GM12875 (cell line): ENCODE measurements at regions not wholly inside any gene's neighbourhood (a gene's known extent, or its start where the extent isn't known, plus 50 kb on each side); places are given as distances from the start of the nearest gene placed in this dataset.

Experiments used
- H3K4me3 ChIP-seq: one replicate; pipeline ENCODE4 v1.5.1; 2011; ENCODE audit warnings: low read depth, low read length, control low read depth
- TF ChIP-seq, protein P1 (sequence below): IDR thresholded peaks from 2 replicates; pipeline ENCODE4 v1.5.1; 2011; ENCODE audit warnings: low read depth, mild to moderate bottlenecking, control low read depth, inconsistent platforms, low read length, moderate library complexity, borderline replicate concordance; ENCODE audit not compliant: insufficient read depth

DNA sequence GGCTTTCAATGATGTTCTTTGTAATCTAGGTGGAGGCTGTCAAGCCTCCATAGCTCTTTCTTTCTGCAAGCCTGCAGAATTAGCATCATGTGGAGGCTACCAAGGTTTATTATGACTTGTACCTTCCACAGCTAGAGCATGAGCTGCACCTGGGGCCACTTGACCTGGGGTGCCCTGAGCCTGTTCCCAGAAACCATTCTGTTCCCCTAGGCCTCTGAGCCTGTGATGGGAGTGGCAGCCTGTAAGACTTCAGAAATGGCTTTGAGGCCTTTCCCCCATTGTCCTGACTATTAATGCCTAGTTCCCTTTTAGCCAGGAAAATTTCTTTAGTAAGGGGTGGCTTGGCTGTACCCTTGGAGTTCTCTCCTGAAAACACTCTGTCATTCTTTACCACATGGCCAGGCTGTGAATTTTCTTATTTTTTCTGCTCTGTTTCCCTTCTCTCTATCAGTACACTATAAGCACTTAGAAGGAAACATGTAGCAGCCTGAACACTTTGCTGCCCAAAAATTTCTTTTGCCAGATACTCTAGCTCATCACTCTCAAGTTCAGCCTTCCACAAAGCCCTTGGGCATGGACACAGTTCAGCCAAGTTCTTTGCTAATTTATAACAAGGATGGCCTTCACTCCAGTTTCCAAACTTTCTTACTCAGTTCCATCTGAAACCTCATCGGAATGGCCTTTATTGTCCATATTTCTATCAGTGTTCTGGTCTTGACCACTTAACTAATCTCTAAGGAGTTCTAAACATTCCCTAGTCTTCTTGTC is 61.4 kb upstream of the NR3C1 start:
- no peak overlapping the region for H3K4me3 ChIP-seq
- TF ChIP-seq, protein P1, sequence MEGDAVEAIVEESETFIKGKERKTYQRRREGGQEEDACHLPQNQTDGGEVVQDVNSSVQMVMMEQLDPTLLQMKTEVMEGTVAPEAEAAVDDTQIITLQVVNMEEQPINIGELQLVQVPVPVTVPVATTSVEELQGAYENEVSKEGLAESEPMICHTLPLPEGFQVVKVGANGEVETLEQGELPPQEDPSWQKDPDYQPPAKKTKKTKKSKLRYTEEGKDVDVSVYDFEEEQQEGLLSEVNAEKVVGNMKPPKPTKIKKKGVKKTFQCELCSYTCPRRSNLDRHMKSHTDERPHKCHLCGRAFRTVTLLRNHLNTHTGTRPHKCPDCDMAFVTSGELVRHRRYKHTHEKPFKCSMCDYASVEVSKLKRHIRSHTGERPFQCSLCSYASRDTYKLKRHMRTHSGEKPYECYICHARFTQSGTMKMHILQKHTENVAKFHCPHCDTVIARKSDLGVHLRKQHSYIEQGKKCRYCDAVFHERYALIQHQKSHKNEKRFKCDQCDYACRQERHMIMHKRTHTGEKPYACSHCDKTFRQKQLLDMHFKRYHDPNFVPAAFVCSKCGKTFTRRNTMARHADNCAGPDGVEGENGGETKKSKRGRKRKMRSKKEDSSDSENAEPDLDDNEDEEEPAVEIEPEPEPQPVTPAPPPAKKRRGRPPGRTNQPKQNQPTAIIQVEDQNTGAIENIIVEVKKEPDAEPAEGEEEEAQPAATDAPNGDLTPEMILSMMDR, result no peak

DNA sequence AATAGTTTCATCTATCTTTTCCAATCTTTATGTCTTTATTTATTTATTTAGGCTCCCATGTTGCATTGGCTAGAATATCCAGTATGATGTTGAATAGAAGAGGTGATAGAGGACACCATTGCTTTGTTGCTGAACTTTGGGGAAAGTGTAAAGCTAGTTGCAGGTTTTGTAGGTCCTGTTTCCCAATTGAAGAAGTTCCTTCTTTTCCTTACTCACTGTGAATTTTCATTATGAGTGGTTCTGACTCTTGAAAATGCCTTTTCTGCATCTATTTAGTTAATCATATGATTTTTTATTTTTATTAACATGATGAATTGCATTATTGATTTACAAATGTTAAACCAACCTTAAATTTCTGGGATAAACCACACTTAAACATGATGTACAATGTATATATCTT is 58.9 kb upstream of the NR3C1 start:
- TF ChIP-seq, protein P1, result no peak
- H3K4me3 ChIP-seq, result no peak overlapping the region

DNA sequence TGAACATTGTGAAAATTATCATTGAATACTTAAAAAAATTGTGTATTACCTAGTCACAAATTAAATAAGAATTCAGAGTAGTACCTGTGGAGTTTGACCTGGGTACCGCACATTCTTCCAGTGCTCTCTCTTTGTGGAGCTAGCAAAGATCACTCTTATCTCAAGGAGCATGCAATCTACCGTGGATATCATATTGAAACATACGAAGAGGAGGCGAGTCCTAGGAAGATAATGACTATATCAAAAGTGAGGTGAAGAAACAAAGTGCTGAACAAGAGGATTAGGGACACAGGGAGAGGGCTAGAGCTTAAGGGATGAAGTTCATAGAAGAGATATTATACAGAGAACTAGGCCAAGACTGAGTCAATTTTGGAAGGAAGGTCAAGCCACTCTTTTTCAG is 55.9 kb upstream of the NR3C1 start:
- no peak overlapping the region for H3K4me3 ChIP-seq
- TF ChIP-seq, protein P1, result no peak

DNA sequence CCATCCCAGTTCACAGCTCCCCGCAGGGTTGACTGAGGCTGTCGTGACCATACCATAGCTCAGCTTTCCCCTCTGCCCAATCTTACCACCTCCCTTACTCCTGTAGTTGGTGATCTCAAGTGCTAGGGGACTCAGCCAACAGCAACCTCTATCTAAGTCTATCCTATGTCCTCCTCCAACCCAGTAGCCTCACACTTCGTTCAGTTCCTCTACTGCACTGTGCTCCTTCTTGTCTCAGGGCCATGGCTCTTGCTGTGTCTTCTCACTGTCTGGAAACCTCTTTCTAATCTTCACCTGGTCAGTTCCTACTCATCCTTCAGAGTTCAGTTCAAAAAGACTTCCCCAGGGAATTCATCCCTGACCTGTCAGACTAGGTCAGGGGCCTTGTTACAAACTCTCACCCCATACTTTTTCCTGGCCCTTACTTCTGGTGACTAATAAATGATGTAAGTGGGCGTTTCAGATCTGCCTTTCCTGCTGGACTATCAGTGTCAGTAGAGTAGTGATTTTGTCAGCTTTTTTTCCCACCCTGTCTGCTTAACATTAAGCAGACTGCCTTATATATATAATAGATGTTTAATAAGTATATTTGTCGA is 53.6 kb upstream of the NR3C1 start:
- no peak overlapping the region for H3K4me3 ChIP-seq
- TF ChIP-seq, protein P1, result no peak

DNA sequence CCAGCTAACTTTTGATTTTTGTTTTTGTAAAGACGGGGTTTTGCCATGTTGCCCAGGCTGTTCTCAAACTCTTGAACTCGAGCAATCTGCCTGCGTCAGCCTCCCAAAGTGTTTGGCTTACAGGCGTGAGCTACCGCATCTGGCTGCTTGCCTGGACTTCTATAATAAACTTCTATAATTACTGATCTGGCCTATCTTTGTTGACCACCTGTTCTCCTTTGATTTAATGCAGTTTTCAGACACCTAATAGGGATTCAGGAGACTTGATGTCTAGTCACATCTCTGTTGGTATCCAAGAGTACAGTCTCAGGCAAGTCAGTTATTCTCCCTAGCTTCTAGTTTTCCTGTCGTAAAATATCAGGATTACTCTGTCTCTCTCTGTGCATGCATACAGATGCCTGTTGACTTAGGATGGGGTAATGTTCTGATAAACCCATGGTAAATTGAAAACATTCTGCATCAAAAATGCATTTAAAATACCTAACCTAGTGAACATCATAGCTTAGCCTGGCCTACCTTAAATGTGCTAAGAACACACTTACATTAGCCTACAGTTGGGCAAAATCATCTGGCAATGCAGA is 51.5 kb upstream of the NR3C1 start:
- no peak overlapping the region for H3K4me3 ChIP-seq
- TF ChIP-seq, protein P1, result no peak

DNA sequence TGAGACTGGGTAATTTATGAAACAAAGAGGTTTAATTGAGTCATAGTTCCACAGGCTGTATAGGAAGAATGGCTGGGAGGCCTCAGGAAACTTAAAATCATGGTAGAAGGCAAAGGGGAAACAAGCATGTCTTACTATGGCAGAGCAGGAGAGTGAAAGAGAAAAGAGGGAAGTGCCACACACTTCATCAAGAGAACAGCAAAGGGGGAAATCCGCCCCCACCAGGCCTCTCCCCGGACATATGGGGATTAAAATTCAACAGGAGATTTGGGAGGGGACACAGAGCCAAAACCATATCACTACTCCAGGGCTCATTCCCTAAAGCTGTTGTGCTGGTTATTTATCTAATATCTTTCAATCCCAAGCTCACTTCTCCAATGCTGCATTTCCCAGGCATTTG is 50.2 kb upstream of the NR3C1 start:
- H3K4me3 ChIP-seq, result no peak overlapping the region
- TF ChIP-seq, protein P1, result no peak
